K562 (cell line): ENCODE measurements at regions not wholly inside any gene's neighbourhood (a gene's known extent, or its start where the extent isn't known, plus 50 kb on each side); places are given as distances from the start of the nearest gene placed in this dataset.

Experiments used
- ATAC-seq: fragments of 200-7000 bp; cut with Tn5 transposase; 3 replicates; pipeline ENCODE4 v1.9.1; 2020; ENCODE audit warnings: moderate library complexity
- BruUV-seq: library from RNA; stranded (reverse); fragments of 400-500 nt; replicated peaks from 2 replicates; lab custom pipeline; 2021; lab: Mats Ljungman, UMichigan
- CTCF ChIA-PET: fragments of 300-600 bp; formaldehyde crosslinking; extraction: SDS; loops from one replicate; lab custom pipeline; 2021; ENCODE audit warnings: low intra/inter-chr PET ratio; lab: Yijun Ruan, JAX
- POLR2A ChIA-PET: fragments of 300-600, 350-650 bp; sonication (Branson Sonifier 250); formaldehyde crosslinking; extraction: SDS; loops from one replicate; lab custom pipeline; 2021; ENCODE audit warnings: antibody characterized with exemption, inconsistent platforms; lab: Yijun Ruan, JAX
- DNase-seq, 4 experiments: peaks; one replicate each; pipeline versions ENCODE4 v3.0.0 to v3.0.0-alpha.2; 2011 to 2018; ENCODE audit warnings: low spot score in 3 of 4, mixed read lengths in 3 of 4; ENCODE audit errors: extremely low read depth in 1 of 4
- FAIRE-seq: peaks from 2 replicates; lab custom pipeline; 2011; peaks lifted over from hg19 to GRCh38; lab: Jason Lieb, UNC
- H2AFZ ChIP-seq: 2 replicates; pipeline ENCODE4 v1.6.0; 2011; ENCODE audit warnings: low read depth, low read length, control low read depth, inconsistent platforms
- H3K27ac ChIP-seq: fragments of 200-600 bp; 3 replicates; pipeline ENCODE4 v1.8.0; 2011; ENCODE audit warnings: low read depth, mild to moderate bottlenecking, control low read depth, inconsistent platforms, low read length, moderate library complexity, mixed read lengths; ENCODE audit errors: extremely low read depth
- H3K27me3 ChIP-seq, 2 experiments: fragments of 300-600 bp in 1 of 2; 2 replicates in 1 of 2; 3 replicates in 1 of 2; pipeline versions ENCODE4 v1.6.0 to v1.8.0; 2011; ENCODE audit warnings: inconsistent platforms in 2 of 2, low read length in 2 of 2, mild to moderate bottlenecking in 1 of 2, mixed read lengths in 1 of 2, moderate library complexity in 1 of 2; ENCODE audit not compliant: control insufficient read depth in 2 of 2, insufficient read depth in 2 of 2
- H3K36me3 ChIP-seq: fragments of 300-600 bp; 3 replicates; pipeline ENCODE4 v1.8.0; 2011; ENCODE audit warnings: mild to moderate bottlenecking, low read length, inconsistent platforms; ENCODE audit not compliant: control insufficient read depth, insufficient read depth
- H3K4me1 ChIP-seq, 2 experiments: fragments of 200-600 bp in 1 of 2; replicated peaks in 1 of 2; 2 replicates in 1 of 2; 3 replicates in 1 of 2; pipeline versions ENCODE4 v1.5.1 to v1.8.0; 2011; ENCODE audit warnings: inconsistent platforms in 2 of 2, low read length in 2 of 2, mild to moderate bottlenecking in 1 of 2, mixed read lengths in 1 of 2, moderate library complexity in 1 of 2; ENCODE audit not compliant: control insufficient read depth in 2 of 2, insufficient read depth in 2 of 2
- H3K4me2 ChIP-seq: 2 replicates; pipeline ENCODE4 v1.6.1; 2011; ENCODE audit warnings: low read length, control low read depth, inconsistent platforms, mixed read lengths; ENCODE audit not compliant: insufficient read depth
- H3K4me3 ChIP-seq: fragments of 200-600 bp; sonication (generic), shearing (Covaris generic); 2 replicates; pipeline ENCODE4 v1.5.1; 2016; ENCODE audit warnings: control low read depth, inconsistent platforms
- H3K79me2 ChIP-seq: fragments of 200-600 bp; 3 replicates; pipeline ENCODE4 v1.8.0; 2011; ENCODE audit warnings: low read length, inconsistent platforms; ENCODE audit not compliant: control insufficient read depth, insufficient read depth
- H3K9ac ChIP-seq, 2 experiments: 2 replicates each; pipeline versions ENCODE4 v1.6.0 to v1.6.1; 2011; ENCODE audit warnings: low read depth in 2 of 2, low read length in 2 of 2, control low read depth in 1 of 2, inconsistent platforms in 1 of 2, mild to moderate bottlenecking in 1 of 2, mixed read lengths in 1 of 2; ENCODE audit not compliant: insufficient read depth in 1 of 2
- H3K9me1 ChIP-seq: one replicate; pipeline ENCODE4 v1.6.0; 2011; ENCODE audit warnings: inconsistent platforms, mild to moderate bottlenecking, low read length, moderate library complexity; ENCODE audit not compliant: control insufficient read depth, insufficient read depth
- H3K9me3 ChIP-seq: replicated peaks from 2 replicates; pipeline ENCODE4 v1.5.1; 2011; ENCODE audit warnings: low read depth, low read length, inconsistent platforms; ENCODE audit not compliant: control insufficient read depth, insufficient read depth
- H4K20me1 ChIP-seq: replicated peaks from 2 replicates; pipeline ENCODE4 v1.6.1; 2011; ENCODE audit warnings: low read length, inconsistent platforms, mixed read lengths; ENCODE audit not compliant: control insufficient read depth, insufficient read depth
- CBX1 ChIP-seq: sonication (generic); IDR thresholded peaks from 2 replicates; pipeline ENCODE4 v1.6.1; 2016; ENCODE audit warnings: antibody characterized with exemption, low read depth, mild to moderate bottlenecking
- FOXK2 ChIP-seq, 2 experiments: fragments of 450-650 bp; IDR thresholded peaks in 1 of 2; conservative IDR thresholded peaks in 1 of 2; 2 replicates each; pipeline ENCODE4 v1.6.1; 2016; ENCODE audit warnings: low read depth in 2 of 2, mild to moderate bottlenecking in 1 of 2
- HNRNPL ChIP-seq: fragments of 200-400 bp; formaldehyde crosslinking; IDR thresholded peaks from 2 replicates; pipeline ENCODE4 v1.6.1; 2017; ENCODE audit warnings: low read depth, mild to moderate bottlenecking, low read length
- HOXB6 ChIP-seq: fragments of 250-450 bp; sonication (Bioruptor Pico); IDR thresholded peaks from 2 replicates; pipeline ENCODE4 v1.5.1; 2022; ENCODE audit warnings: mild to moderate bottlenecking, borderline replicate concordance
- SMC3 ChIP-seq: conservative IDR thresholded peaks from 2 replicates; pipeline ENCODE4 v1.6.1; 2011; ENCODE audit warnings: low read depth, low read length, improper control_type of control experiment; ENCODE audit not compliant: insufficient read depth
- STAT6 ChIP-seq: sonication (generic); formaldehyde crosslinking; IDR thresholded peaks from 2 replicates; pipeline ENCODE4 v1.8.1; 2023; ENCODE audit warnings: mild to moderate bottlenecking, missing genetic modification reagents
- TBL1XR1 ChIP-seq, 2 experiments: IDR thresholded peaks; 2 replicates each; pipeline ENCODE4 v1.6.1; 2012; ENCODE audit warnings: improper control_type of control experiment in 2 of 2, low read length in 2 of 2, mild to moderate bottlenecking in 1 of 2
- WGBS: fragments of 100-300 bp; shearing (Covaris generic); methylation state at CpG from one replicate; pipeline ENCODE4 v1.1.6; 2016; ENCODE audit warnings: low coverage, mixed read lengths; ENCODE audit not compliant: insufficient coverage; ENCODE audit errors: missing lambda C conversion rate; 5-methylcytosine and 5-hydroxymethylcytosine counted together
- in situ Hi-C: fragments of 300-500 bp; cut with MboI; formaldehyde crosslinking; loops from 4 replicates; pipeline ENCODE4 v1.15.0; 2018; ENCODE audit warnings: inconsistent platforms, mixed read lengths
- intact Hi-C: fragments of 100-400 bp; cut with micrococcal nuclease; formaldehyde crosslinking; loops from 2 replicates; pipeline ENCODE4 v1.14.2; 2022
- TF ChIP-seq, protein P1 (sequence below), 2 experiments: fragments of 450-650 bp; formaldehyde crosslinking in 1 of 2; IDR thresholded peaks; 2 replicates each; pipeline versions ENCODE4 v1.4.0 to v1.6.1; 2014 to 2020; ENCODE audit warnings: mild to moderate bottlenecking in 2 of 2, borderline replicate concordance in 1 of 2, low read depth in 1 of 2
- TF ChIP-seq, protein P2 (sequence below): fragments of 250-450 bp; sonication (Bioruptor Pico); IDR thresholded peaks from 2 replicates; pipeline ENCODE4 v1.5.0; 2021

DNA sequence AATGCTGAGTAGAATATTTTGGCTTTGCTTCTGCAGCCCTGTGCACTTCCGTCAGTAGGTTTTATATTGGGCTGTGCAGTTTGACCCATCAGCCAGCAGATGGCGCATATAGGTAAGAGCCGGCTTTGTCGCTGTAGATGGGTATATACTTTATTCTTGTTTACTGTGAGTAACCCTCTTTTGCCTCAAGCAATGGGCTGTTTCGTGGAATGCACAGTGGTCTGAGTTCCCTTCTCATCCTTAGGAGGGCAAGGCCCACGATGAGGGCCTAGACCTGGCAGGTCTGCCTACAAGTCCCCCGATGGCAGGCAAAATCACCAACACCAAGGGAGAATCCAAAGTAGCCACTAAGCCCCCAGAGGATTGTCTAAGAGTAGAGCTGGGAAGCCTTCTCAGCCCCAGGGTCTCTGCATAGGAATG lies 1002.9 kb upstream of the KCND2 start:
- no peaks in the 10 kb centered on the region for H3K4me1 ChIP-seq
- ChIA-PET CTCF (interaction anchor here (0.6 to 1.5 kb wide), 3 partner anchors 820 to 1836 kb away, joined by 4 to 6 read pairs (median 5); no protein-coding TSS in a partner anchor), POLR2A (no interaction called here)
- in situ Hi-C loops (no loop called here), intact Hi-C loops (loop anchor here (1.0 to 10.0 kb wide), 4 partner anchors 825 to 1455 kb away; no protein-coding TSS in a partner anchor)
- DNase-seq (peak; percentile 42 to 71 (median 47)), FAIRE-seq (peak; percentile 60), ATAC-seq (peak; percentile 93)
- H3K9me3 ChIP-seq = no peaks in the 10 kb centered on the region
- H3K4me2 ChIP-seq = no peak overlapping the region
- no peak overlapping the region for H3K9ac ChIP-seq
- H2AFZ ChIP-seq = no peak overlapping the region
- H3K27ac ChIP-seq = no peak overlapping the region
- no TSS peak for BruUV-seq
- no peaks in the 10 kb centered on the region for H3K36me3 ChIP-seq
- H3K4me3 ChIP-seq = no peak overlapping the region
- H4K20me1 ChIP-seq = no peaks in the 10 kb centered on the region
- 2% methylated on average over 7 of the region's 7 CpGs for WGBS
- H3K79me2 ChIP-seq = no peaks in the 10 kb centered on the region
- no peaks in the 10 kb centered on the region for H3K27me3 ChIP-seq
- H3K9me1 ChIP-seq = no peaks in the 10 kb centered on the region
- peak; percentile 84 for TF ChIP-seq SMC3
- TF ChIP-seq, protein P1, sequence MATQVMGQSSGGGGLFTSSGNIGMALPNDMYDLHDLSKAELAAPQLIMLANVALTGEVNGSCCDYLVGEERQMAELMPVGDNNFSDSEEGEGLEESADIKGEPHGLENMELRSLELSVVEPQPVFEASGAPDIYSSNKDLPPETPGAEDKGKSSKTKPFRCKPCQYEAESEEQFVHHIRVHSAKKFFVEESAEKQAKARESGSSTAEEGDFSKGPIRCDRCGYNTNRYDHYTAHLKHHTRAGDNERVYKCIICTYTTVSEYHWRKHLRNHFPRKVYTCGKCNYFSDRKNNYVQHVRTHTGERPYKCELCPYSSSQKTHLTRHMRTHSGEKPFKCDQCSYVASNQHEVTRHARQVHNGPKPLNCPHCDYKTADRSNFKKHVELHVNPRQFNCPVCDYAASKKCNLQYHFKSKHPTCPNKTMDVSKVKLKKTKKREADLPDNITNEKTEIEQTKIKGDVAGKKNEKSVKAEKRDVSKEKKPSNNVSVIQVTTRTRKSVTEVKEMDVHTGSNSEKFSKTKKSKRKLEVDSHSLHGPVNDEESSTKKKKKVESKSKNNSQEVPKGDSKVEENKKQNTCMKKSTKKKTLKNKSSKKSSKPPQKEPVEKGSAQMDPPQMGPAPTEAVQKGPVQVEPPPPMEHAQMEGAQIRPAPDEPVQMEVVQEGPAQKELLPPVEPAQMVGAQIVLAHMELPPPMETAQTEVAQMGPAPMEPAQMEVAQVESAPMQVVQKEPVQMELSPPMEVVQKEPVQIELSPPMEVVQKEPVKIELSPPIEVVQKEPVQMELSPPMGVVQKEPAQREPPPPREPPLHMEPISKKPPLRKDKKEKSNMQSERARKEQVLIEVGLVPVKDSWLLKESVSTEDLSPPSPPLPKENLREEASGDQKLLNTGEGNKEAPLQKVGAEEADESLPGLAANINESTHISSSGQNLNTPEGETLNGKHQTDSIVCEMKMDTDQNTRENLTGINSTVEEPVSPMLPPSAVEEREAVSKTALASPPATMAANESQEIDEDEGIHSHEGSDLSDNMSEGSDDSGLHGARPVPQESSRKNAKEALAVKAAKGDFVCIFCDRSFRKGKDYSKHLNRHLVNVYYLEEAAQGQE (IDR thresholded peaks at IDR 0.05; ENCODE audit: borderline replicate concordance) = peak; percentile 60; the same call in 1 of the 2 replicates
- TF ChIP-seq, protein P1 (CRISPR knock-in tag; IDR thresholded peaks at IDR 0.05; ENCODE audit: low read depth) = no peak
- TF ChIP-seq FOXK2 (conservative IDR thresholded peaks at IDR 0.05 in 1 of 2, IDR thresholded peaks at IDR 0.05 in 1 of 2; ENCODE audit: low read depth in 2 of 2) = no peak
- no peak for TF ChIP-seq CBX1
- no peak for TF ChIP-seq HOXB6 (CRISPR knock-in tag)
- no peak for TF ChIP-seq STAT6 (CRISPR knock-in tag)
- TF ChIP-seq TBL1XR1 (IDR thresholded peaks at IDR 0.05; ENCODE audit: low read length in 2 of 2) = no peak
- no peak for TF ChIP-seq HNRNPL
- TF ChIP-seq, protein P2, sequence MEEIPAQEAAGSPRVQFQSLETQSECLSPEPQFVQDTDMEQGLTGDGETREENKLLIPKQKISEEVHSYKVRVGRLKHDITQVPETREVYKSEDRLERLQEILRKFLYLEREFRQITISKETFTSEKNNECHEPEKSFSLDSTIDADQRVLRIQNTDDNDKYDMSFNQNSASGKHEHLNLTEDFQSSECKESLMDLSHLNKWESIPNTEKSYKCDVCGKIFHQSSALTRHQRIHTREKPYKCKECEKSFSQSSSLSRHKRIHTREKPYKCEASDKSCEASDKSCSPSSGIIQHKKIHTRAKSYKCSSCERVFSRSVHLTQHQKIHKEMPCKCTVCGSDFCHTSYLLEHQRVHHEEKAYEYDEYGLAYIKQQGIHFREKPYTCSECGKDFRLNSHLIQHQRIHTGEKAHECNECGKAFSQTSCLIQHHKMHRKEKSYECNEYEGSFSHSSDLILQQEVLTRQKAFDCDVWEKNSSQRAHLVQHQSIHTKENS (CRISPR knock-in tag) = no peak
